RWPE2 (cell line): ENCODE measurements at regions not wholly inside any gene's neighbourhood (a gene's known extent, or its start where the extent isn't known, plus 50 kb on each side); places are given as distances from the start of the nearest gene placed in this dataset.

Experiments
- ATAC-seq: fragments of 200-7000 bp; cut with Tn5 transposase; 3 replicates; pipeline ENCODE4 v1.9.1; 2021; ENCODE audit warnings: low read depth
- DNase-seq: peaks from one replicate; pipeline ENCODE4 v3.0.0-alpha.2; 2020; ENCODE audit warnings: low spot score
- H3K27ac ChIP-seq: fragments of 450-650 bp; 2 replicates; pipeline ENCODE4 v1.5.1; 2017; ENCODE audit warnings: mild to moderate bottlenecking; ENCODE audit not compliant: poor library complexity, severe bottlenecking
- H3K27me3 ChIP-seq: fragments of 250-450 bp; sonication (Bioruptor Pico); 2 replicates; pipeline ENCODE4 v1.5.1; 2021; ENCODE audit warnings: mild to moderate bottlenecking, moderate library complexity; ENCODE audit not compliant: insufficient read depth, poor library complexity, severe bottlenecking
- H3K36me3 ChIP-seq: fragments of 250-450 bp; sonication (Bioruptor Pico); 2 replicates; pipeline ENCODE4 v1.5.1; 2020; ENCODE audit warnings: low read depth, mild to moderate bottlenecking, moderate library complexity
- H3K4me1 ChIP-seq: fragments of 250-450 bp; sonication (Bioruptor Pico); 2 replicates; pipeline ENCODE4 v1.5.1; 2021; ENCODE audit warnings: mild to moderate bottlenecking, moderate library complexity; ENCODE audit not compliant: insufficient read depth, poor library complexity, severe bottlenecking
- H3K4me3 ChIP-seq: fragments of 250-450 bp; sonication (Bioruptor Pico); 2 replicates; pipeline ENCODE4 v1.5.1; 2021; ENCODE audit warnings: mild to moderate bottlenecking, moderate library complexity; ENCODE audit not compliant: severe bottlenecking
- H3K9me3 ChIP-seq: fragments of 250-450 bp; sonication (Bioruptor Pico); 2 replicates; pipeline ENCODE4 v1.5.1; 2021; ENCODE audit warnings: mild to moderate bottlenecking, moderate library complexity; ENCODE audit not compliant: severe bottlenecking
- CTCF ChIP-seq: fragments of 450-650 bp; IDR thresholded peaks from one replicate; pipeline ENCODE4 v1.5.1; 2017; ENCODE audit warnings: mild to moderate bottlenecking, moderate library complexity; ENCODE audit not compliant: poor library complexity, severe bottlenecking

GRCh38 chr11:130815097-130815802 is 101.0 kb downstream of the SNX19 start:
- Histone ChIP-seq H3K4me1 (no peaks in the 10 kb centered on the region), H3K9me3 (no peaks in the 10 kb centered on the region), H3K4me3 (no peak overlapping the region), H3K27me3 (no peaks in the 10 kb centered on the region), H3K27ac (no peak overlapping the region), H3K36me3 (no peaks in the 10 kb centered on the region)
- no peak for DNase-seq
- ATAC-seq, result no peak
- TF ChIP-seq CTCF, result no peak

DNA sequence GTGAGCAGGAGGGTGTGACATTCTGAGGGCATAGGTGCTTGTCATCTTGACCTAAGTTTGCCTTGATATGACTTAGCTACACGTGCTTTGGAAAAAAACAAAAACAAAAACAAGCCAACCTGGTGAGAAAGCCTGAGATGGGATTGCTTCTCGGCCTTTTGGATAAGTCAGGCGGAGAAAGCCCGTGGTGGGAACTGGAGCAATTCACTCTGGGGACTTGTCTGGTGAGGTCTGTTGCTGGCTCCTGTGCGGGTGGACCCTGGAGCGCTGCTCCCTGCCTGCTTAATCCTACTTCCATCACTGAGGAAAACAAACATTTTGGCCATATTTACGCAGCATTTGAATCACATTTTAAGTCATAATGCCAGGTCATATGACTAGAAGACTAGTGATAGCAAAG is 100.3 kb downstream of the SNX19 start:
- H3K27me3 ChIP-seq, result no peaks in the 10 kb centered on the region
- H3K36me3 ChIP-seq, result no peaks in the 10 kb centered on the region
- no peak for TF ChIP-seq CTCF
- no peaks in the 10 kb centered on the region for H3K9me3 ChIP-seq
- no peaks in the 10 kb centered on the region for H3K4me1 ChIP-seq
- H3K4me3 ChIP-seq, result no peak overlapping the region
- no peak for DNase-seq
- ATAC-seq, result no peak
- H3K27ac ChIP-seq, result no peak overlapping the region

DNA sequence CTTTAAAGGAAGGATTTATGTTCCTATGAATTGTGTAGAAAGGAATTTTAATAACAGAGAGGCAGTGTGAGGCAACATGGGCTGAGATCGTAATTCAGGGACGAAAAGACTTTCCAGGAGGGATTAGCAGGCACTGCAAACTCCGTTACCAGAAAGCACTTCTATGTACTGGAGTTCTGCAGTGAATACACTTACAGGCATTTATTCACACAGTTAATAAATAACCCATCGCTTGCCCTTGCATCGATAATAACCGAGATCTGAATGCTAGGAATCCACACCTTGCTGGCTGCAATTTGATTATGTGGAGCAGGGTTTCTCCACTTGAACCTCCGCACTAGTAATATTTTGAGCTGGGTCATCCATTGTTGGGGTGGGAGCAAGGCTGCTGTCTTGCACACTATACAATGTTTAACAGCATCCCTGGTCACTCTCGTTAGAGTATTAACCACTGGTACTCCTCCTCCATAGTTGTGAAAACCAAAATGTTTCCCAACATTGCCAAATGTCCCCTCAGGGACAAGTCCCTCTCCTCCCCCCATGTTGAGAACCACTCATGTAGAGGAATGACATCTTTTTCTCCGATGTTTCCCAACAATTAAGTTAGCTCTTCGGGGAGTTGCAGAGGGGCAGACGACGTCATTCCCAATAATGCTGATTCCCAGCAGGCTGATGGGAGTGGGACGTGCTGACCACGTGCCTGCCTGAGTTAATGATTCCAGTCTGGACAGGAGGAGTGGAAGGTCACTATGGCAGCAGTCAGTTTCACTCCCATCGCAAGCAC is 99.5 kb downstream of the SNX19 start:
- no peak for TF ChIP-seq CTCF
- H3K4me3 ChIP-seq, result no peak overlapping the region
- DNase-seq (no peak), ATAC-seq (no peak)
- H3K4me1 ChIP-seq, result no peaks in the 10 kb centered on the region
- H3K27me3 ChIP-seq, result no peaks in the 10 kb centered on the region
- H3K36me3 ChIP-seq, result no peaks in the 10 kb centered on the region
- no peaks in the 10 kb centered on the region for H3K9me3 ChIP-seq
- no peak overlapping the region for H3K27ac ChIP-seq

- Histone ChIP-seq H3K27me3 (no peaks in the 10 kb centered on the region), H3K27ac (no peak overlapping the region), H3K4me1 (no peaks in the 10 kb centered on the region), H3K36me3 (no peaks in the 10 kb centered on the region), H3K4me3 (no peak overlapping the region), H3K9me3 (no peaks in the 10 kb centered on the region)
- ATAC-seq, result no peak
- no peak for DNase-seq
- no peak for TF ChIP-seq CTCF
Observed at GRCh38 chr11:130817330-130817944, 98.8 kb downstream of the SNX19 start.
